Fibroblast of lung (primary cell): ENCODE measurements at regions not wholly inside any gene's neighbourhood (a gene's known extent, or its start where the extent isn't known, plus 50 kb on each side); places are given as distances from the start of the nearest gene placed in this dataset.

ENCODE experiments used
- DNase-seq, 2 donors: peaks; one replicate each; pipeline versions ENCODE4 v3.0.0 to v3.0.0-alpha.2; 2010; ENCODE audit warnings: low read depth in 2 of 2
- H2AFZ ChIP-seq: 2 replicates; pipeline ENCODE4 v1.5.1; 2012; ENCODE audit warnings: low read length, control low read depth, inconsistent platforms
- H3K27ac ChIP-seq: 2 replicates; pipeline ENCODE4 v1.5.1; 2011; ENCODE audit warnings: low read length, control low read depth; ENCODE audit not compliant: insufficient read depth
- H3K27me3 ChIP-seq: 2 replicates; pipeline ENCODE4 v1.5.1; 2011; ENCODE audit warnings: mild to moderate bottlenecking, low read length; ENCODE audit not compliant: control insufficient read depth, insufficient read depth
- H3K36me3 ChIP-seq: 2 replicates; pipeline ENCODE4 v1.5.1; 2011; ENCODE audit warnings: low read length; ENCODE audit not compliant: control insufficient read depth, insufficient read depth
- H3K4me1 ChIP-seq: 2 replicates; pipeline ENCODE4 v1.5.1; 2011; ENCODE audit warnings: low read length; ENCODE audit not compliant: control insufficient read depth, insufficient read depth; ENCODE audit errors: extremely low read depth
- H3K4me2 ChIP-seq: 2 replicates; pipeline ENCODE4 v1.5.1; 2011; ENCODE audit warnings: low read length, control low read depth; ENCODE audit not compliant: insufficient read depth; ENCODE audit errors: extremely low read depth
- H3K4me3 ChIP-seq, 4 experiments: fragments of 200-600 bp in 1 of 4; sonication (generic) in 1 of 4; replicated peaks in 1 of 4; 2 replicates each; pipeline ENCODE4 v1.5.1; 2011 to 2016; ENCODE audit warnings: low read length in 4 of 4, low read depth in 3 of 4, mild to moderate bottlenecking in 3 of 4, control low read depth in 2 of 4, inconsistent platforms in 1 of 4, mixed read lengths in 1 of 4; ENCODE audit not compliant: insufficient read depth in 1 of 4; ENCODE audit errors: control extremely low read depth in 1 of 4
- H3K79me2 ChIP-seq: 2 replicates; pipeline ENCODE4 v1.5.1; 2012; ENCODE audit warnings: mild to moderate bottlenecking, low read length, inconsistent platforms; ENCODE audit not compliant: control insufficient read depth, insufficient read depth
- H3K9ac ChIP-seq: 2 replicates; pipeline ENCODE4 v1.5.1; 2011; ENCODE audit warnings: mild to moderate bottlenecking, low read length, control low read depth; ENCODE audit not compliant: insufficient read depth
- H3K9me3 ChIP-seq: 2 replicates; pipeline ENCODE4 v1.5.1; 2012; ENCODE audit warnings: low read depth, low read length; ENCODE audit not compliant: control insufficient read depth, insufficient read depth
- H4K20me1 ChIP-seq: 2 replicates; pipeline ENCODE4 v1.5.1; 2011; ENCODE audit warnings: low read length; ENCODE audit not compliant: control insufficient read depth, insufficient read depth; ENCODE audit errors: extremely low read depth
- EZH2 ChIP-seq: IDR thresholded peaks from 2 replicates; pipeline ENCODE4 v1.5.1; 2012; ENCODE audit warnings: low read length, control low read depth, mild to moderate bottlenecking; ENCODE audit errors: missing control alignments
- TF ChIP-seq, protein P1 (sequence below), 2 donors: IDR thresholded peaks in 1 of 2; conservative IDR thresholded peaks in 1 of 2; 1 replicate in 1 of 2; 2 replicates in 1 of 2; pipeline ENCODE4 v1.5.1; 2011 to 2012; ENCODE audit warnings: low read length in 2 of 2, control low read depth in 1 of 2, inconsistent platforms in 1 of 2, low read depth in 1 of 2, mild to moderate bottlenecking in 1 of 2

DNA sequence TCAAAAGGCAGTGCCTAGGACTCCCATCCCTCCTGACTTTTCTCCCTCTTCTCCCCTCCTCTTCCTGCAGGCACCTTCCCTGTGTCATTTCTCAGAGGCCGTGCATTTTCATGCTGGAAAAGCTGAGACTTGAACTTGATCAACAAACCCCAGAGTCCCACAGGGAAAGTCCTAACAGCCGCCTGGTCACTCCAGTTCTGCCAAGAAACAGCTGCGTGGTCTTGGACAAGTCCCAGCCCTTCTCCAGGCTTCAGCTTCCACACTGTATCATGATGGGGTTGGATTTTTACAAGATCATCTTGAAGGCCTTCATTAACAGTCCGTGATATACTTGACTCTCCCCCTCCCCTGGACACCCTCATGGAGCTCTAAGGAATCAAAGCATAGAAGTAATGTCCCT, 366.0 kb downstream of the BCOR start:
- H3K27me3 ChIP-seq = no peaks in the 10 kb centered on the region
- H4K20me1 ChIP-seq = no peaks in the 10 kb centered on the region
- H2AFZ ChIP-seq = no peak overlapping the region
- no peaks in the 10 kb centered on the region for H3K9me3 ChIP-seq
- peaks cover 6% of the 10 kb centered on the region for H3K4me1 ChIP-seq
- no peak overlapping the region for H3K4me2 ChIP-seq
- no peak overlapping the region for H3K4me3 ChIP-seq
- no peak overlapping the region for H3K27ac ChIP-seq
- H3K79me2 ChIP-seq = no peaks in the 10 kb centered on the region
- H3K36me3 ChIP-seq = no peaks in the 10 kb centered on the region
- no peak overlapping the region for H3K9ac ChIP-seq
- TF ChIP-seq, protein P1, sequence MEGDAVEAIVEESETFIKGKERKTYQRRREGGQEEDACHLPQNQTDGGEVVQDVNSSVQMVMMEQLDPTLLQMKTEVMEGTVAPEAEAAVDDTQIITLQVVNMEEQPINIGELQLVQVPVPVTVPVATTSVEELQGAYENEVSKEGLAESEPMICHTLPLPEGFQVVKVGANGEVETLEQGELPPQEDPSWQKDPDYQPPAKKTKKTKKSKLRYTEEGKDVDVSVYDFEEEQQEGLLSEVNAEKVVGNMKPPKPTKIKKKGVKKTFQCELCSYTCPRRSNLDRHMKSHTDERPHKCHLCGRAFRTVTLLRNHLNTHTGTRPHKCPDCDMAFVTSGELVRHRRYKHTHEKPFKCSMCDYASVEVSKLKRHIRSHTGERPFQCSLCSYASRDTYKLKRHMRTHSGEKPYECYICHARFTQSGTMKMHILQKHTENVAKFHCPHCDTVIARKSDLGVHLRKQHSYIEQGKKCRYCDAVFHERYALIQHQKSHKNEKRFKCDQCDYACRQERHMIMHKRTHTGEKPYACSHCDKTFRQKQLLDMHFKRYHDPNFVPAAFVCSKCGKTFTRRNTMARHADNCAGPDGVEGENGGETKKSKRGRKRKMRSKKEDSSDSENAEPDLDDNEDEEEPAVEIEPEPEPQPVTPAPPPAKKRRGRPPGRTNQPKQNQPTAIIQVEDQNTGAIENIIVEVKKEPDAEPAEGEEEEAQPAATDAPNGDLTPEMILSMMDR (conservative IDR thresholded peaks at IDR 0.05 in 1 of 2, IDR thresholded peaks at IDR 0.05 in 1 of 2; ENCODE audit: low read depth in 1 of 2, low read length in 2 of 2) = no peak
- no peak for TF ChIP-seq EZH2
- DNase-seq = no peak

DNA sequence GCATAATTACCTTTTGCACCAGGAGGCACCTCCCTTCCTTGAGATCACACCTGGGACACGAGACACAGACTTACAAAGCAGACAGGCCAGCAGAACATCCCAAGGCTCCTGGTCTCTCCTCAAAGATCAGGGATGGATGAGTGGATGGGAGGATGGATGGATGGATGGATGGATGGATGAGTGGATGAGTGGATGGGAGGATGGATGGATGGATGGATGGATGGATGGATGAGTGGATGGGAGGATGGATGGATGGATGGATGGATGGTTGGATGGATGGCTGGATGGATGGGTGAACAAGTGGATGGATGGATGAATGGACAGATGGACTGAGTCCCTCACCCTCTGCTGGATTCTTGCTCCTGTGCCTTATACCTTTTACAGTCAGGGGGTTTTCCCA, 364.0 kb downstream of the BCOR start:
- H3K36me3 ChIP-seq = no peaks in the 10 kb centered on the region
- no peak overlapping the region for H2AFZ ChIP-seq
- no peak for DNase-seq
- no peaks in the 10 kb centered on the region for H3K9me3 ChIP-seq
- H3K79me2 ChIP-seq = no peaks in the 10 kb centered on the region
- peaks cover 6% of the 10 kb centered on the region for H3K4me1 ChIP-seq
- H3K27me3 ChIP-seq = no peaks in the 10 kb centered on the region
- no peaks in the 10 kb centered on the region for H4K20me1 ChIP-seq
- H3K9ac ChIP-seq = no peak overlapping the region
- H3K4me2 ChIP-seq = no peak overlapping the region
- no peak overlapping the region for H3K27ac ChIP-seq
- TF ChIP-seq, protein P1 (conservative IDR thresholded peaks at IDR 0.05 in 1 of 2, IDR thresholded peaks at IDR 0.05 in 1 of 2; ENCODE audit: low read depth in 1 of 2, low read length in 2 of 2) = no peak
- no peak for TF ChIP-seq EZH2
- no peak overlapping the region for H3K4me3 ChIP-seq

DNA sequence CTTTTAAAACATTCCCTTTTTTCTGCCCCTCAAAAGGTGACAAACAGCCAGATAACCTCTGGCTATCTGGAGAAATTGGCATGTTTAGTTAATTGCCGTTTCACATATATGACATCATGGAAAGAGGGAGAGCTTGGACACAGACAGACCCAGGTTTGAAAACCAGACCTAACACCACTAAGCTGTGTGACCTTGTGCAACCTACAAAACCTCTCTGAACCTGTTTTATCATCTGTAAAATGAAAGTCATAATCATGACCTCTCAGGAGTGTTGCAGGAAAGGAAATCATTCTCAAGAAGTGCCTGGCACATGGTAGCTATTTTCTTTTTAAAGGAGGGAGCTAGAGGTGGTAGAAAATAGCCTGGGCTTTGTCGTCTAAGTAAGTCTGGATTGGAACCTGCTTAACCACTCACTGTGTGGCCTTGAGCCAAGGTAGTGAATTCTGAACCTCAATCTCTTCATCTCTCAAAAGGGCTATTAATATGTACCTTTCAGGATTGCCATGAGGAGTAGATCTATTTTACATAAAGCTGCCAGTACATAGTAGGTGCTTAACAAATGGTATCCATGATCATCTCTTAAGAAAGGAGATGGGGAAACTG, 363.5 kb downstream of the BCOR start:
- H4K20me1 ChIP-seq = no peaks in the 10 kb centered on the region
- no peak overlapping the region for H3K4me3 ChIP-seq
- H3K36me3 ChIP-seq = no peaks in the 10 kb centered on the region
- no peak overlapping the region for H2AFZ ChIP-seq
- H3K27me3 ChIP-seq = no peaks in the 10 kb centered on the region
- H3K27ac ChIP-seq = no peak overlapping the region
- H3K9me3 ChIP-seq = no peaks in the 10 kb centered on the region
- H3K4me2 ChIP-seq = no peak overlapping the region
- TF ChIP-seq EZH2 = no peak
- TF ChIP-seq, protein P1 (conservative IDR thresholded peaks at IDR 0.05 in 1 of 2, IDR thresholded peaks at IDR 0.05 in 1 of 2; ENCODE audit: low read depth in 1 of 2, low read length in 2 of 2) = no peak
- no peak overlapping the region for H3K9ac ChIP-seq
- H3K4me1 ChIP-seq = peaks cover 6% of the 10 kb centered on the region
- DNase-seq = no peak
- H3K79me2 ChIP-seq = no peaks in the 10 kb centered on the region
